ENCODE measurements at regions not wholly inside any gene's neighbourhood (a gene's known extent, or its start where the extent isn't known, plus 50 kb on each side); places are given as distances from the start of the nearest gene placed in this dataset.

- TF ChIP-seq CTCF (IDR thresholded peaks at IDR 0.05; ENCODE audit: low read depth, low read length) (no peak), EZH2phosphoT487 (IDR thresholded peaks at IDR 0.05; ENCODE audit: low read depth) (no peak)
- H3K27me3 ChIP-seq (ENCODE audit: low read depth, low read length), result no peaks in the 10 kb centered on the region
Observed at GRCh38 chr6:23590498-23591126, 535.4 kb upstream of the NRSN1 start.

GRCh38 chr6:23591761-23592160, 534.3 kb upstream of the NRSN1 start:
- H3K27ac ChIP-seq (ENCODE audit: low read length), result no peak overlapping the region
- H2AFZ ChIP-seq (ENCODE audit: low read depth, low read length), result no peak overlapping the region
- no peak overlapping the region for H3K4me3 ChIP-seq (ENCODE audit: low read length)
- TF ChIP-seq CTCF (IDR thresholded peaks at IDR 0.05; ENCODE audit: low read depth, low read length), result no peak
- no peak for TF ChIP-seq EZH2phosphoT487 (IDR thresholded peaks at IDR 0.05; ENCODE audit: low read depth)
- H3K36me3 ChIP-seq (replicated peaks; ENCODE audit: low read depth, low read length), result no peaks in the 10 kb centered on the region
- H3K9me3 ChIP-seq (ENCODE audit: insufficient read depth, low read length), result no peaks in the 10 kb centered on the region
- H4K20me1 ChIP-seq (ENCODE audit: insufficient read depth, low read length), result no peaks in the 10 kb centered on the region
- peaks cover 6% of the 10 kb centered on the region for H3K4me1 ChIP-seq (ENCODE audit: low read length)
- H3K9ac ChIP-seq (ENCODE audit: low read length), result no peak overlapping the region
- H3K4me2 ChIP-seq (ENCODE audit: low read length), result no peak overlapping the region
- H3K27me3 ChIP-seq (ENCODE audit: low read depth, low read length), result no peaks in the 10 kb centered on the region
- H3K79me2 ChIP-seq (ENCODE audit: low read length), result no peaks in the 10 kb centered on the region

More at GRCh38 chr6:23590498-23591126, 535.4 kb upstream of the NRSN1 start:
- no peak overlapping the region for H3K9ac ChIP-seq (ENCODE audit: low read length)
- no peaks in the 10 kb centered on the region for H3K36me3 ChIP-seq (replicated peaks; ENCODE audit: low read depth, low read length)
- peaks cover 6% of the 10 kb centered on the region for H3K4me1 ChIP-seq (ENCODE audit: low read length)
- H3K79me2 ChIP-seq (ENCODE audit: low read length), result no peaks in the 10 kb centered on the region
- no peak overlapping the region for H3K27ac ChIP-seq (ENCODE audit: low read length)
- no peak overlapping the region for H2AFZ ChIP-seq (ENCODE audit: low read depth, low read length)
- H3K9me3 ChIP-seq (ENCODE audit: insufficient read depth, low read length), result no peaks in the 10 kb centered on the region
- no peaks in the 10 kb centered on the region for H4K20me1 ChIP-seq (ENCODE audit: insufficient read depth, low read length)
- H3K4me3 ChIP-seq (ENCODE audit: low read length), result no peak overlapping the region
- no peak overlapping the region for H3K4me2 ChIP-seq (ENCODE audit: low read length)

- H3K27ac ChIP-seq (ENCODE audit: low read length), result no peak overlapping the region
- H3K4me3 ChIP-seq (ENCODE audit: low read length), result no peak overlapping the region
- no peaks in the 10 kb centered on the region for H3K4me1 ChIP-seq (ENCODE audit: low read length)
- no peak overlapping the region for H2AFZ ChIP-seq (ENCODE audit: low read depth, low read length)
- H4K20me1 ChIP-seq (ENCODE audit: insufficient read depth, low read length), result no peaks in the 10 kb centered on the region
- no peaks in the 10 kb centered on the region for H3K36me3 ChIP-seq (replicated peaks; ENCODE audit: low read depth, low read length)
- H3K27me3 ChIP-seq (ENCODE audit: low read depth, low read length), result no peaks in the 10 kb centered on the region
- no peak overlapping the region for H3K4me2 ChIP-seq (ENCODE audit: low read length)
- TF ChIP-seq EZH2phosphoT487 (IDR thresholded peaks at IDR 0.05; ENCODE audit: low read depth) (no peak), CTCF (IDR thresholded peaks at IDR 0.05; ENCODE audit: low read depth, low read length) (no peak)
- H3K9me3 ChIP-seq (ENCODE audit: insufficient read depth, low read length), result no peaks in the 10 kb centered on the region; the same call in 1 of the 2 replicates
- H3K79me2 ChIP-seq (ENCODE audit: low read length), result no peaks in the 10 kb centered on the region
- no peak overlapping the region for H3K9ac ChIP-seq (ENCODE audit: low read length)
Observed at GRCh38 chr6:23600118-23600517, 525.9 kb upstream of the NRSN1 start.

- no peak overlapping the region for H3K4me3 ChIP-seq (ENCODE audit: low read length)
- no peak overlapping the region for H2AFZ ChIP-seq (ENCODE audit: low read depth, low read length)
- H3K79me2 ChIP-seq (ENCODE audit: low read length), result no peaks in the 10 kb centered on the region
- no peak overlapping the region for H3K4me2 ChIP-seq (ENCODE audit: low read length)
- H3K9me3 ChIP-seq (ENCODE audit: insufficient read depth, low read length), result no peaks in the 10 kb centered on the region; the same call in 1 of the 2 replicates
- H4K20me1 ChIP-seq (ENCODE audit: insufficient read depth, low read length), result no peaks in the 10 kb centered on the region
- TF ChIP-seq EZH2phosphoT487 (IDR thresholded peaks at IDR 0.05; ENCODE audit: low read depth) (no peak), CTCF (IDR thresholded peaks at IDR 0.05; ENCODE audit: low read depth, low read length) (no peak)
- H3K27ac ChIP-seq (ENCODE audit: low read length), result no peak overlapping the region
- no peaks in the 10 kb centered on the region for H3K36me3 ChIP-seq (replicated peaks; ENCODE audit: low read depth, low read length)
- no peak overlapping the region for H3K9ac ChIP-seq (ENCODE audit: low read length)
- no peaks in the 10 kb centered on the region for H3K27me3 ChIP-seq (ENCODE audit: low read depth, low read length)
- no peaks in the 10 kb centered on the region for H3K4me1 ChIP-seq (ENCODE audit: low read length)
Observed at GRCh38 chr6:23601811-23602345, 524.1 kb upstream of the NRSN1 start.

All from OCI-LY3 (cell line).